Keratinocyte (primary cell): ENCODE measurements at regions not wholly inside any gene's neighbourhood (a gene's known extent, or its start where the extent isn't known, plus 50 kb on each side); places are given as distances from the start of the nearest gene placed in this dataset.

ENCODE experiments used
- DNase-seq: peaks from one replicate; pipeline ENCODE4 v3.0.0-alpha.2; 2011; ENCODE audit warnings: low read depth, missing footprints, low spot score
- FAIRE-seq: peaks from 2 replicates; lab custom pipeline; 2011; peaks lifted over from hg19 to GRCh38; lab: Jason Lieb, UNC
- H2AFZ ChIP-seq: 2 replicates; pipeline ENCODE4 v1.6.0; 2012; ENCODE audit warnings: low read length, control low read depth, inconsistent platforms; ENCODE audit not compliant: control insufficient read depth
- H3K27ac ChIP-seq: 2 replicates; pipeline ENCODE4 v1.5.1; 2011; ENCODE audit warnings: low read length; ENCODE audit not compliant: control insufficient read depth, insufficient read depth
- H3K27me3 ChIP-seq: 3 replicates; pipeline ENCODE4 v1.6.0; 2011; ENCODE audit warnings: low read length; ENCODE audit not compliant: control insufficient read depth, insufficient read depth; ENCODE audit errors: extremely low read depth
- H3K36me3 ChIP-seq, 2 experiments: 2 replicates in 1 of 2; 3 replicates in 1 of 2; pipeline ENCODE4 v1.5.1; 2011; ENCODE audit warnings: low read length in 2 of 2, mild to moderate bottlenecking in 1 of 2; ENCODE audit not compliant: control insufficient read depth in 2 of 2, insufficient read depth in 2 of 2; ENCODE audit errors: extremely low read depth in 1 of 2
- H3K4me1 ChIP-seq: 3 replicates; pipeline ENCODE4 v1.5.1; 2011; ENCODE audit warnings: low read length; ENCODE audit not compliant: control insufficient read depth, insufficient read depth; ENCODE audit errors: extremely low read depth
- H3K4me2 ChIP-seq: 3 replicates; pipeline ENCODE4 v1.6.0; 2011; ENCODE audit warnings: low read depth, low read length; ENCODE audit not compliant: control insufficient read depth, insufficient read depth; ENCODE audit errors: extremely low read depth
- H3K4me3 ChIP-seq, 3 experiments: fragments of 200-600 bp in 1 of 3; sonication (generic) in 1 of 3; 2 replicates in 2 of 3; 3 replicates in 1 of 3; pipeline ENCODE4 v1.5.1; 2011 to 2016; ENCODE audit warnings: low read length in 3 of 3, mild to moderate bottlenecking in 3 of 3, control low read depth in 2 of 3, inconsistent platforms in 1 of 3, low read depth in 1 of 3, mixed read lengths in 1 of 3, mixed run types in 1 of 3, moderate library complexity in 1 of 3; ENCODE audit not compliant: control insufficient read depth in 2 of 3, insufficient read depth in 2 of 3; ENCODE audit errors: extremely low read depth in 1 of 3
- H3K79me2 ChIP-seq: 2 replicates; pipeline ENCODE4 v1.6.0; 2012; ENCODE audit warnings: low read length; ENCODE audit not compliant: control insufficient read depth, insufficient read depth
- H3K9ac ChIP-seq: 3 replicates; pipeline ENCODE4 v1.6.0; 2011; ENCODE audit warnings: low read length; ENCODE audit not compliant: control insufficient read depth, insufficient read depth; ENCODE audit errors: extremely low read depth
- H3K9me1 ChIP-seq: 3 replicates; pipeline ENCODE4 v1.6.0; 2011; ENCODE audit warnings: low read length; ENCODE audit not compliant: control insufficient read depth, insufficient read depth; ENCODE audit errors: extremely low read depth
- H3K9me3 ChIP-seq: 2 replicates; pipeline ENCODE4 v1.5.1; 2012; ENCODE audit warnings: low read depth, low read length; ENCODE audit not compliant: control insufficient read depth
- H4K20me1 ChIP-seq: 3 replicates; pipeline ENCODE4 v1.6.0; 2011; ENCODE audit warnings: low read length; ENCODE audit not compliant: control insufficient read depth, insufficient read depth; ENCODE audit errors: extremely low read depth
- CTCF ChIP-seq, 3 experiments: IDR thresholded peaks in 1 of 3; conservative IDR thresholded peaks in 1 of 3; optimal IDR thresholded peaks in 1 of 3; 2 replicates in 2 of 3; 3 replicates in 1 of 3; pipeline versions ENCODE3 to v1.5.1; 2011; ENCODE audit warnings: low read length in 3 of 3, mild to moderate bottlenecking in 3 of 3, moderate library complexity in 2 of 3, control low read depth in 1 of 3, inconsistent platforms in 1 of 3; ENCODE audit not compliant: insufficient read depth in 2 of 3; ENCODE audit errors: extremely low read depth in 1 of 3
- EZH2 ChIP-seq: IDR thresholded peaks from one replicate; pipeline ENCODE4 v1.6.1; 2012; ENCODE audit warnings: inconsistent platforms, mild to moderate bottlenecking, low read length, moderate library complexity
- dilution Hi-C: fragments of 300-500 bp; cut with MboI; formaldehyde crosslinking; loops from one replicate; pipeline ENCODE4 v1.7.0; 2020; ENCODE audit warnings: low sequenced_read_pairs; ENCODE audit not compliant: extremely low pct_ligation_motif_present

- dilution Hi-C loops: no loop called here
- Histone ChIP-seq H3K4me3 (no peak overlapping the region), H4K20me1 (peaks cover 21% of the 10 kb centered on the region), H3K9ac (no peak overlapping the region), H3K9me1 (no peaks in the 10 kb centered on the region), H3K36me3 (peaks cover 19 to 37% of the 10 kb centered on the region in 2 experiments), H3K79me2 (peaks cover 17% of the 10 kb centered on the region), H3K9me3 (no peaks in the 10 kb centered on the region), H3K4me2 (peak overlapping the region; percentile 16), H3K4me1 (peaks cover 8% of the 10 kb centered on the region), H3K27me3 (no peaks in the 10 kb centered on the region), H2AFZ (no peak overlapping the region), H3K27ac (no peak overlapping the region)
- FAIRE-seq: peak; percentile 44
- TF ChIP-seq CTCF (optimal IDR thresholded peaks at IDR 0.05 in 1 of 3, IDR thresholded peaks at IDR 0.05 in 1 of 3, conservative IDR thresholded peaks at IDR 0.05 in 1 of 3; ENCODE audit: extremely low read depth in 1 of 3, insufficient read depth in 2 of 3, low read length in 3 of 3) (peak in 1 of 3 experiments; percentile 42), EZH2 (no peak)
- peak; percentile 26 for DNase-seq
These were observed 86.7 kb downstream of the NCOR2 start for GRCh38 chr12:124480469-124481256.

- FAIRE-seq: no peak
- Histone ChIP-seq H3K79me2 (peaks cover 20% of the 10 kb centered on the region), H2AFZ (no peak overlapping the region), H3K9me3 (no peaks in the 10 kb centered on the region), H3K4me3 (no peak overlapping the region), H3K4me2 (peak overlapping the region; percentile 10), H3K4me1 (peaks cover 8% of the 10 kb centered on the region), H4K20me1 (peaks cover 18% of the 10 kb centered on the region), H3K36me3 (peaks cover 19 to 35% of the 10 kb centered on the region in 2 experiments), H3K27me3 (no peaks in the 10 kb centered on the region), H3K9me1 (no peaks in the 10 kb centered on the region), H3K9ac (no peak overlapping the region), H3K27ac (no peak overlapping the region)
- TF ChIP-seq EZH2 (no peak), CTCF (optimal IDR thresholded peaks at IDR 0.05 in 1 of 3, IDR thresholded peaks at IDR 0.05 in 1 of 3, conservative IDR thresholded peaks at IDR 0.05 in 1 of 3; ENCODE audit: extremely low read depth in 1 of 3, insufficient read depth in 2 of 3, low read length in 3 of 3) (no peak)
- DNase-seq: no peak
- dilution Hi-C loops: no loop called here
These were observed 87.5 kb downstream of the NCOR2 start for GRCh38 chr12:124479680-124480468.
